ENCODE measurements at regions not wholly inside any gene's neighbourhood (a gene's known extent, or its start where the extent isn't known, plus 50 kb on each side); places are given as distances from the start of the nearest gene placed in this dataset.

GRCh38 chr3:41118461-41119390 is 80.6 kb upstream of the CTNNB1 start:
- no peak for TF ChIP-seq CTCF (IDR thresholded peaks at IDR 0.05; ENCODE audit: low read depth, low read length, missing control alignments)
- no peak for DNase-seq (ENCODE audit: low read depth)
- H3K4me3 ChIP-seq (ENCODE audit: low read depth, low read length): no peak overlapping the region

- no peak for DNase-seq (ENCODE audit: low read depth)
- no peak overlapping the region for H3K4me3 ChIP-seq (ENCODE audit: low read depth, low read length)
- TF ChIP-seq CTCF (IDR thresholded peaks at IDR 0.05; ENCODE audit: low read depth, low read length, missing control alignments): no peak
Observed at GRCh38 chr3:41120460-41120859, 78.8 kb upstream of the CTNNB1 start.

- no peak overlapping the region for H3K4me3 ChIP-seq (ENCODE audit: low read depth, low read length)
- no peak for TF ChIP-seq CTCF (IDR thresholded peaks at IDR 0.05; ENCODE audit: low read depth, low read length, missing control alignments)
- DNase-seq (ENCODE audit: low read depth): no peak
Observed at GRCh38 chr3:41125258-41125657, 74.0 kb upstream of the CTNNB1 start.

GRCh38 chr3:41126472-41126871 is 72.8 kb upstream of the CTNNB1 start:
- no peak overlapping the region for H3K4me3 ChIP-seq (ENCODE audit: low read depth, low read length)
- no peak for DNase-seq (ENCODE audit: low read depth)
- TF ChIP-seq CTCF (IDR thresholded peaks at IDR 0.05; ENCODE audit: low read depth, low read length, missing control alignments): no peak

GRCh38 chr3:41126961-41127360 is 72.3 kb upstream of the CTNNB1 start:
- H3K4me3 ChIP-seq (ENCODE audit: low read depth, low read length): no peak overlapping the region
- no peak for DNase-seq (ENCODE audit: low read depth)
- no peak for TF ChIP-seq CTCF (IDR thresholded peaks at IDR 0.05; ENCODE audit: low read depth, low read length, missing control alignments)

GRCh38 chr3:41127414-41127813 is 71.9 kb upstream of the CTNNB1 start:
- H3K4me3 ChIP-seq (ENCODE audit: low read depth, low read length): no peak overlapping the region
- no peak for DNase-seq (ENCODE audit: low read depth)
- no peak for TF ChIP-seq CTCF (IDR thresholded peaks at IDR 0.05; ENCODE audit: low read depth, low read length, missing control alignments)

- DNase-seq (ENCODE audit: low read depth): no peak
- no peak overlapping the region for H3K4me3 ChIP-seq (ENCODE audit: low read depth, low read length)
- TF ChIP-seq CTCF (IDR thresholded peaks at IDR 0.05; ENCODE audit: low read depth, low read length, missing control alignments): no peak
Observed at GRCh38 chr3:41129731-41130130, 69.6 kb upstream of the CTNNB1 start.

Measured in GM12864 (cell line).